SIG-M5 treated with dmso at 0.1 percent for 504 hours (cell line): ENCODE measurements at regions not wholly inside any gene's neighbourhood (a gene's known extent, or its start where the extent isn't known, plus 50 kb on each side); places are given as distances from the start of the nearest gene placed in this dataset.

ENCODE experiments used
- DNase-seq: peaks from one replicate; lab custom pipeline; 2025; ENCODE audit not compliant: unreplicated experiment; lab: John Stamatoyannopoulos, UW

GRCh38 chr17:69716556-69716955 lies 302.1 kb downstream of the MAP2K6 start:
- DNase-seq: no peak

DNA sequence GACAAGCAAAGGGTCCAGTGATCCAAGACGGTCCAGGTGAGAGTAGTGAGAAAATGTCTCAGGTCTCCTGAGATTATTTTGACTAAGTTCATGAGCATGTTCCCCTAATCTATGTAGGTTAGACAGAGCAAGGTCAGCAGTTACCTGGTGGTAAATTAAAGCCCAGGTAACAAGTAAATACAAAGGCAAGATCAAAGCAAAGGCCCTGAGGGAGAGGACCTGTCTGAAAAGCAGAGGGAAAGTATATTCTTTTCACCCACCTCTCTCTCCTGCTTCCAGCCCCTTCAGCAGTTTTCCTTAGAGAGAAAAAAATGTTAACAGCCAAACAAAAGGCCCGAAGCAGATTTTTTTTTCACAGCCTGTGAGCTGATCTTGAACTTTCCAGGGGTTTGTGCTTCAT lies 302.7 kb downstream of the MAP2K6 start:
- DNase-seq: no peak

- no peak for DNase-seq
These were observed 303.3 kb downstream of the MAP2K6 start for GRCh38 chr17:69717819-69718218.

DNA sequence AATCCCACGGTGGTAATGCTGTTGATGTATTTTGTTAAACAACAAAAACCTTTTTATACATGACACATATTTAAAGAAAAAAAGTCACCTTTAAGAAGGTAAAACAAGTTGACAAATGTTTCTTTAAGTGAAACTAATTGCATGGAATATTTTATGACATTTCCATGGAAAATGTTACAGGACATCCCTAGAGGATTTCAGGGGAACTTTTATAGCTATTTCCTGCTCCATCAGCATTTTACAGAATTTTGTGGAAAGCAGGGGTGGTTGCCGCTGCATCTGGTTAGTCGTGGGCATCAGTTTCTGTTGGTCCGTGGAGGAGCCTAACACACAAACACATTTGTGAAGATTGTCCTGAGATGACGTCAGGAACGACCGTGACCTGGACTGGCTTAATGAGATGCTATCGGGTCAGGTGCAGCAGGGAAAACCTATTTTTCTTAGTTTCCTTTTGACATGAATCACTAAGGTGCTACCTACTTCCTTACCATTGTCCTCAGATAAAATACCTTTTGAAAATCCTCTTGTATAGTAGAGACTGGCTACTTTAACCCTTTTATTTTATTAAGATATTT lies 305.1 kb downstream of the MAP2K6 start:
- DNase-seq: no peak

DNA sequence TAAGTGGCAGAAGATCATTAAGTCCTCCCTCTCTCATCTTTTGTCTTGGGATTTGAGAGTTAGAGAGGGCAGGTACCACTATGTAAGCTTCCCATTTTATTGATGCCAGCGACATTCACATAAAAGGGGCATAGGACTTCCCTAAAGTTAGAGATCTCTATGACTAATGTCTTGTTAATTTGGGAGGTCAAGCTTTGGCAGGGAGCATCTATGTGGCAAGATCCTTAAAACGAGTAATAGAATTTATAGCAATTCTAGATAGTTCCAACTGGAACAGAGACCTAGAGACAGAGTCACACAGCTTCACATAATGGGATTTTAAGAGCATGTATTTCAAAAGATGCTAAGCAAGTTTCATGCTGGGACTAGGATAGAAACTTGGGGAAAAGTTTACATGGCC lies 308.0 kb downstream of the MAP2K6 start:
- no peak for DNase-seq

- DNase-seq: no peak
These were observed 308.8 kb downstream of the MAP2K6 start for GRCh38 chr17:69723316-69723715.

DNA sequence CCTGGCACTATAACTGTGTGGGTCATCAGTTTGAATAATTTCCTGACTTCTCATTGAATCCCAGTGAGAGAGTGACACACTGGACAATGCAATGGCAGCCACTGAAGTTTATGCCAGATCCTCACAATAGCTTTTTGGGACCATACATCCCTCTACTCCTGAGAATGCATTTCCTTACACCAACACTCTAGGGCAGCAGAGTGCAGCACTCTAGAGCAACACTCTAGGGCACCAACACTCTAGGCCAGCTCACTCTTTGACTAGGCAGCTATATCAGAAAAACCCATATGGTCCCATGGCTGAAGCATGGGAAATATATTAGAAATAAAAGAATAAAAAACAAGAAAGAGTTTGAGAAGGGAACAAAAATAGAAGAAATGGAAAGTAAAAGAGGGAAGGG lies 309.2 kb downstream of the MAP2K6 start:
- DNase-seq: no peak

- no peak for DNase-seq
These were observed 309.7 kb downstream of the MAP2K6 start for GRCh38 chr17:69724238-69724637.

DNA sequence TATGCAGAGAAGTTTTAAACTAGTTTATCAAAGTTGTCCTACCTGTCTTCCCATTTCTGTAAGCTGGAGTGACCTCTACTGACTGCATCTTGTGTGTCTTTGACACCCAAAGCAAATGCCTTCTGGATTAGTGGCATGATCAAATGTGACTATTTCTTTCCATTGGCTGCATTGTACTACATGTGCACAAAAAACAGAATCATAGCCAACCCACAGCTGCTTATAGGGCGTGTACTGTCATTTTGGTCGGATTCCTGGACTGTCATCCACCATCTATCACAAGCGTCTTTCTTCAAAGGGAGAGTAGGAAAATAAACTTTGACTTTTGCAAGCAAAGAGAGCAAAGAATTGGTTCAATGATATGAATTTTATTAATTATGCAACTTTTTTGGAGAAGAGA lies 310.6 kb downstream of the MAP2K6 start:
- no peak for DNase-seq

DNA sequence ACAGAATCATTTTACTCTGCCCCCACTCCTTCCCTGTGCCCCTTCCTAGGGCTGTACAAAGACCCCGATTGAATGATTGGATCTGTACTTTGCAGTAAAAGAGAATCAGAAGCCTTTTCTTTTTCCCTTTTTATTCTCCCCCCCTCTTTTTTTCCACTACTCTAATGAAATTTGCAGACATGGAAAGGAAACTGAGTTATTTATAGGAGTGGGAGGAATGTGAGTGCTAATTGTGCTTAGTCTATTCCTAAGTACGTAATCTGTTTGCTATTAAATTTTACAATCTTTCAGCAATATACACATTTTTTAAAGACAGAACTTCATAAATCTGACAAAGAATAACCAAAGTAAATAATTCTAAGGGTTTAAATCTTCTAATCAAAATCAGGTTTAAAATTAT lies 314.3 kb downstream of the MAP2K6 start:
- DNase-seq: no peak

- no peak for DNase-seq
These were observed 315.4 kb downstream of the MAP2K6 start for GRCh38 chr17:69729944-69730343.

DNA sequence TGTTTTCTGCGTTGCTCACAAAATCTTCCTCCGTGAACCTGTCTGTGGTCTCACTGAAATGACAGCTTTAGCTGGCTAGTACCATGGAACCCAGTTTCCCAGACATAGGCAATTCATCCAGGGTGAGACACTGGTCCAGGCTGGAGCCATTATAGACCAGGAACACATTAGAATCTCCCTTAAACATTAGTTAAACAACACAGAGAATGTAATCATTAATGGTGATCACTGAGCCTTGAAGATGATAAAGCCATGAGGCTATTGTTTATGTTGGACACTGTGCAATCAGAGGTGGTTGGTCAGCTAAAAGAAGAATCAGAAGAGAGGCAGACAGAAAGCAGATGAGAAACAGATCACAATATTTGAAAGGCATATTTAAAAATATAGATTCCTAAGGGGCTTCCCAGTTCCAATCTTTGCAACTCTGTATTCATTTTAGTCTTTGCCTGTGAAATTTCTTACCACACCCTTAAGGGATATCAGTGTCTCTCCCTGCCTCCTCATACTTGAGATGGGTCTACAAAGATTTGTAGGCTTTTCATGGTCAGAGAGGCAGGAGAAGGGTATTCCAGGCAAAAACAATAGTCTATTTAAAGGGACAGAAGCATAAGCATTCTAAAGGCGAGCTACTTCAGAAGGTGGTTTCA lies 317.9 kb downstream of the MAP2K6 start:
- no peak for DNase-seq

DNA sequence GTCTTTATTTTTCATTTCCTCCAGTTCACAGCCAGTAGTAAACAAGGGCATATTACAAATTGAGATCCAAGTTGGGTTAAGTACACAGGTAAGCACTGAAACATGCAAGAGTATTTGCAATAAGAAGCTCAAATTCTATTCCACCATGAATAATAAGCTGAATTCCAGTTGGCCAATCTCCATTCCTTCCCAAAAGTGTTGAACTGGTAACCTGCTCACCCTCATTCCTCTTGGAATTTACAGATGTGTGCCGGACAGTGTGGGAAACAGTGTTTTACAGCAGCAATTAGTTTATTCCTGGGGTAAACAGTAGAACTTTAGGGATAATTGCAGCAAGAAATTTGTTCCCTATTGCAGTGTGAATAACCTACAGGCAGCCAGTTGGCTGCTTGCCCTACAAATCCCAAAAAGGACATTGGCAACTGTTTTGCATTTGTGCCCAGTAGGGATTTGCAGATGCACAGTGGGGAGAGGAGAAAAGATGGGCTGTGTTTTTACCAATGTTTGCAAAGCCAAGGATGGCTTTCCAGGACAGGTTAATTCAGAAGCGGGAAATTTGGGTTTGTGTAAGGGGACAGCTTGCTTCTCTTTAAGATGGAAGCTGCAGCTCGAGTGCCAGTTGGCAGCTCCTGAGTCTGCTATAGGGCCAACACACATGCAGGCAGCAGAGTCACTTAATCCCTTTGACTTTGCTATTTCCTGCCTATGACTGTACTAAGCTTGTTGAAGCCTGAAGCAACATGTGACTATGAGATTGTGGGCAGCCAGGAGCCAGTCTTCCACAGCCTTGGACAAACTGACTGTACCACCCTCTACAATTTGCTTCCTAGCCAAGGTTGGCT lies 318.9 kb downstream of the MAP2K6 start:
- DNase-seq: no peak

DNA sequence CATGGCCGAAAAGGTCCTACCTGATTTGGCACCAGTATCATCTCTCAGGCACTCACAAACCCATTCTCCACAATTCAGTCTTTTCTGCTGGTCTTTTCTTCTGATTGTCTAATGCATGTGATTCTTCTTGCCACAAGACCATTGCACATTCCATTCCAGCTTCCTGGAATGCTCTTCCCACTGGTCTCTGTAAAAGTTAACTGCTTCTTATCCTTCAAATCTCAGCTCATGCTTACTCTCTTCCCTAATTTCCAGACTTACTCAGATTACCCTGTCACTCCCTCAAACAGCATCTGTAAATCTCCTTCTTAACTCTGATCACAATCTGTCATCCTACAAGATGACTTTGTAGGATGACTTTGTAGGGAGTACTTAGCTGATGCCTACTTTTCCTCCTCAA lies 320.2 kb downstream of the MAP2K6 start:
- no peak for DNase-seq

- no peak for DNase-seq
These were observed 320.8 kb downstream of the MAP2K6 start for GRCh38 chr17:69735285-69735684.

DNA sequence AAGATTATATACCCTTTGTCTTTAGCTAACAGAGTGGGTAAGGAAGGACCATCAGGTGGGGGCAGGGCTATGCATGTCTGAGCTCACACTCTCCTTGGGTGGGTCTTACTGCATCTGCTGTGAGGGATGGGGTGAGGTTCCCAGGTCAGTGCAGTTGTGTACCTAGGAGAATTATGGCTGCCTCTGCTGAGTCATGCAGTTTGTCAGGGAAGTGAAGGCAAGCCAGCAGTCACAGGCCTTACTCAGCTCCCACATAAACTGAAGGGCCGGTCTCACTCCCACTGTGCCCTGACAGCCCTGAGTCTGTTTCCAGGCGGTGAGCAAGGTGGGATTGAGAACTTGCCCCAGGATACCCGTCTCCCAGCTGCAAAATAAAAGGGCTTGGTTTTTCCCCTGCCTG lies 328.6 kb downstream of the MAP2K6 start:
- DNase-seq: no peak

DNA sequence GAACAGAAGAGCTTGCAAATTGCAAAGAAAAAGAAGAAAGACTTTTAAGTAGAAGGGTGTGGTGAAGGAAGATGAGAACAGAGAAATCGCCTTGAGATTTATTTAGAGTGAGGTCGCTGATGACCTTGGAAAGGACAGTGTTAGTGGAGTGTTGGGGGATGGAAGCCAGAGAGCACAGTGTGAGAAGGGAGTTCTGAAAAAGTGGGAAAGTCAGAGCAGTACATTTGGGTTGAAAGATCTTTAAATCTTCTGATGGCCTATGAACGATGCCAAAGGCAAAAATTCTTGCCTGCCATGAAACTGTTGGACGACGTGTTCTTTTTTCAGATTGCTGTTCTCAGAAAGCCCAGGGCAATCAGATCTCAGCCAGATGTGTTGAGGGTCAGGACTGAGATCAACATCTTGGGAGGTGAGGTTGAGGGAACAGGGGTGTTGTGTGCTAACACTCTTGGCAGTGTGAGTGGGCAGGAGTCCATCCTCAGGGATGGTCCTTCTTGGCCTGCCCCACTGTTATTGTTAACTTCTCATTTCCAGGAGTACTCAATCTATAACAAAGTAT lies 330.1 kb downstream of the MAP2K6 start:
- no peak for DNase-seq

DNA sequence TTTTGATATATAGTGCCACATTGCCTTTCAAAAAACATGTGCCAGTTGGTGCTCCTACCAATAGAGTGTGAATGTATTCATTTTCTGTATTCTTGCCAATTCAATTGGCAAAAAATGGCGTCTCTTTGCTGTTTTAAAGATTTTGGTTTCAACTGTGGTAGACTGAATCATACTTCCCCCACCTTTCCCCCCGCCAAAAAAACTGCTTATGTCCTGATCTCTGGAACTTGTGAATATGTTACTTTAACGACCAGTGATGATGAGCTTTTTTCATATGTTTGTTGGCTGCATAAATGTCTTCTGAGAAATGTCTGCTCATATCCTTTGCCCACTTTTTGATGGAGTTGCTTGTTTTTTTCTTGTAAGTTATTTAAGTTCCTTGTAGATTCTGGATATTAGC lies 325.1 kb upstream of the KCNJ16 start:
- no peak for DNase-seq

DNA sequence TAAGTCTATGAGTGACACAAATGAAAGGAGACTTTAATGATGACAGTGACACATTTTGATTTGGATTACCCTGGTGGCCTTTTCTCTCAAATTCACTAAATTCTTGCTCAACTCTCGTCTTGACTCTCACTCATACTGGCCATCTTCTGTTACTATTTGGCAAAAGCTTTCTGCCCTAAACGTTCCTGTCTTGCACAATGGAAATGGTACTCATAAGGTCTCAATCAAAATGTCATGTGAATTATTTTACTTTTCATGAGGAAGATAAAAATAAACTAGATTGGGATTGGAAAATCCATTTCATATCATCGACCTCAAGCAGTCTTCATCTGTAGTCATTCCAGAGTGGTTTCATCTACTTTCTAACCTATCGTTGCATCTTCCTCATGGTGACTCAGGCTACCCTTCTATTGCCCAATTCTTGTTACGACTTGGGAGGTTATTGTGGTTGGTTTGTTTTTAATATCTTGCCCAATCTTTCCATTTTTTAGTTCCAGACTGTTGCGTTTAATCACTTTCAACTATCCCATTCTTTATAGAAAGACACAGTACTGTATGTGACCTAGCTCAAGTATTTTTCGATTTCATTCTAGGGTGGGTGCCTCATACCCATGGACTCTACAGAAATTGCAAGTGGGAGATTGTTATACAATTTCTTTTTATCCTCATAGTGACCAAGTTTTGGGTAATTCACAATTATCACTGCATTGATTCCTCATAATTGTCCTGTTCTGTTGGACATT lies 317.2 kb upstream of the KCNJ16 start:
- peak; percentile 94 for DNase-seq

GRCh38 chr17:69760562-69760961 lies 314.5 kb upstream of the KCNJ16 start:
- DNase-seq: no peak

GRCh38 chr17:69761011-69761410 lies 314.0 kb upstream of the KCNJ16 start:
- no peak for DNase-seq
